B cell (primary cell): ENCODE measurements at regions not wholly inside any gene's neighbourhood (a gene's known extent, or its start where the extent isn't known, plus 50 kb on each side); places are given as distances from the start of the nearest gene placed in this dataset.

Source experiments
- ATAC-seq: fragments of 200-7000 bp; cut with Tn5 transposase; one replicate; pipeline ENCODE4 v1.10.0; 2021; ENCODE audit warnings: low read depth, mild to moderate bottlenecking, moderate number of reproducible peaks, moderate library complexity
- CTCF ChIA-PET: fragments of 350-600 bp; sonication (Branson Sonifier 250); formaldehyde crosslinking; loops from one replicate; lab custom pipeline; 2021; ENCODE audit warnings: antibody characterized with exemption, inconsistent platforms; lab: Charles Lee
- POLR2A ChIA-PET: fragments of 350-600 bp; sonication (Branson Sonifier 250); formaldehyde crosslinking; loops from one replicate; lab custom pipeline; 2021; ENCODE audit warnings: antibody characterized with exemption; lab: Charles Lee
- DNase-seq: peaks from one replicate; pipeline ENCODE4 v3.0.0; 2013
- H2AFZ ChIP-seq: 2 replicates; pipeline ENCODE4 v1.6.1; 2012; ENCODE audit warnings: mild to moderate bottlenecking, low read depth, low read length; ENCODE audit not compliant: insufficient read depth, poor library complexity, severe bottlenecking
- H3K27ac ChIP-seq, 2 donors: 1 replicate in 1 of 2; 2 replicates in 1 of 2; pipeline ENCODE4 v1.5.1; 2012 to 2013; ENCODE audit warnings: low read length in 2 of 2, mild to moderate bottlenecking in 2 of 2, moderate library complexity in 1 of 2
- H3K27me3 ChIP-seq, 4 experiments: fragments of 200-600 bp in 1 of 4; sonication (generic) in 1 of 4; replicated peaks in 1 of 4; 1 replicate in 2 of 4; 2 replicates in 2 of 4; pipeline versions ENCODE4 v1.6.1 to v1.7.0; 2013 to 2016; ENCODE audit warnings: low read length in 3 of 4, mild to moderate bottlenecking in 2 of 4, mixed read lengths in 1 of 4, moderate library complexity in 1 of 4; ENCODE audit not compliant: insufficient read depth in 4 of 4, control insufficient read depth in 3 of 4; ENCODE audit errors: control extremely low read depth in 1 of 4
- H3K36me3 ChIP-seq, 2 experiments: replicated peaks in 1 of 2; 1 replicate in 1 of 2; 2 replicates in 1 of 2; pipeline versions ENCODE4 v1.6.1 to v1.7.1; 2013; ENCODE audit warnings: low read length in 1 of 2; ENCODE audit not compliant: insufficient read depth in 2 of 2, control insufficient read depth in 1 of 2; ENCODE audit errors: control extremely low read depth in 1 of 2, extremely low read depth in 1 of 2
- H3K4me1 ChIP-seq, 2 donors: fragments of 200-600 bp in 1 of 2; sonication (generic) in 1 of 2; 1 replicate in 1 of 2; 2 replicates in 1 of 2; pipeline versions ENCODE4 v1.5.1 to v1.6.1; 2013 to 2017; ENCODE audit warnings: low read length in 2 of 2; ENCODE audit not compliant: control insufficient read depth in 2 of 2, insufficient read depth in 2 of 2
- H3K4me2 ChIP-seq: replicated peaks from 2 replicates; pipeline ENCODE3; 2012; ENCODE audit warnings: mild to moderate bottlenecking, low read depth, low read length; ENCODE audit not compliant: poor library complexity, severe bottlenecking
- H3K4me3 ChIP-seq, 5 experiments: fragments of 200-600 bp in 1 of 5; sonication (generic) in 1 of 5; 1 replicate in 3 of 5; 2 replicates in 2 of 5; pipeline versions ENCODE4 v1.5.1 to v1.7.0; 2011 to 2016; ENCODE audit warnings: low read length in 4 of 5, mild to moderate bottlenecking in 4 of 5, low read depth in 2 of 5, control low read depth in 1 of 5, moderate library complexity in 1 of 5; ENCODE audit not compliant: insufficient read depth in 1 of 5; ENCODE audit errors: control extremely low read depth in 1 of 5, extremely low read depth in 1 of 5
- H3K79me2 ChIP-seq: fragments of 200-600 bp; sonication (generic); one replicate; pipeline ENCODE4 v1.6.0; 2016; ENCODE audit warnings: low read length; ENCODE audit not compliant: control insufficient read depth, insufficient read depth
- H3K9ac ChIP-seq: fragments of 200-600 bp; sonication (generic); 2 replicates; pipeline ENCODE4 v1.6.1; 2017; ENCODE audit warnings: mild to moderate bottlenecking, low read length, moderate library complexity
- H3K9me3 ChIP-seq, 3 donors: one replicate each; pipeline versions ENCODE4 v1.6.1 to v1.7.1; 2013; ENCODE audit warnings: low read length in 2 of 3; ENCODE audit not compliant: control insufficient read depth in 2 of 3, insufficient read depth in 1 of 3; ENCODE audit errors: control extremely low read depth in 1 of 3
- H4K20me1 ChIP-seq: 2 replicates; pipeline ENCODE4 v1.6.0; 2012; ENCODE audit warnings: mild to moderate bottlenecking, low read length; ENCODE audit not compliant: insufficient read depth, control insufficient read depth, poor library complexity, severe bottlenecking
- H3K27ac Mint-ChIP-seq: one replicate; pipeline ENCODE4 v1.8.0; 2021; ENCODE audit warnings: mixed read lengths
- H3K27me3 Mint-ChIP-seq: one replicate; pipeline ENCODE4 v1.8.0; 2021; ENCODE audit warnings: mixed read lengths
- H3K4me1 Mint-ChIP-seq: one replicate; pipeline ENCODE4 v1.8.0; 2021; ENCODE audit warnings: mixed read lengths
- H3K4me3 Mint-ChIP-seq: one replicate; pipeline ENCODE4 v1.8.0; 2021; ENCODE audit warnings: mixed read lengths
- H3K9me3 Mint-ChIP-seq: one replicate; pipeline ENCODE4 v1.8.0; 2022; ENCODE audit warnings: mixed read lengths; ENCODE audit not compliant: insufficient read depth
- CTCF ChIP-seq: fragments of 200-600 bp; IDR thresholded peaks from one replicate; pipeline ENCODE4 v1.8.0; 2022; ENCODE audit warnings: antibody characterized with exemption, mild to moderate bottlenecking
- EZH2 ChIP-seq: IDR thresholded peaks from 2 replicates; pipeline ENCODE4 v1.6.1; 2012; ENCODE audit warnings: borderline replicate concordance, low read depth, mild to moderate bottlenecking, moderate library complexity, low read length; ENCODE audit not compliant: insufficient read depth, poor library complexity, severe bottlenecking
- WGBS: methylation state at CpG from one replicate; pipeline ENCODE4 v1.1.5; 2013; ENCODE audit warnings: missing lambda C conversion rate; ENCODE audit not compliant: insufficient coverage; 5-methylcytosine and 5-hydroxymethylcytosine counted together
- intact Hi-C: fragments of 100-400 bp; cut with micrococcal nuclease; formaldehyde crosslinking; loops from one replicate; pipeline ENCODE4 v1.10.0; 2022

- ATAC-seq (no peak), DNase-seq (no peak)
- no CpG with 5 or more reads among the region's 1 CpG for WGBS
- H3K9me3 ChIP-seq: peaks cover 0 to 16% (median 0%) of the 10 kb centered on the region in 3 donors
- H3K79me2 ChIP-seq: peaks cover 83% of the 10 kb centered on the region
- H3K9ac ChIP-seq: peak overlapping the region; percentile 66
- intact Hi-C loops: loop anchor here (5.0 kb wide), 3 partner anchors 202 to 502 kb away; partner anchors contain the start of genes RAB1A and SPRED2
- peak overlapping the region in 4 of 5 experiments; percentile 51 to 66 (median 62) for H3K4me3 ChIP-seq
- peaks cover 0 to 2% of the 10 kb centered on the region in 2 experiments for H3K36me3 ChIP-seq
- no peak for TF ChIP-seq EZH2
- no peak for TF ChIP-seq CTCF
- Mint-ChIP-seq H3K9me3 (peaks cover 3% of the 10 kb centered on the region), H3K4me3 (peak overlapping the region; percentile 81), H3K27me3 (no peaks in the 10 kb centered on the region), H3K4me1 (peaks cover 87% of the 10 kb centered on the region), H3K27ac (peak overlapping the region; percentile 87)
- peak overlapping the region; percentile 72 for H3K4me2 ChIP-seq
- peak overlapping the region; percentile 27 for H2AFZ ChIP-seq
- peak overlapping the region; percentile 74 to 87 for H3K27ac ChIP-seq
- ChIA-PET POLR2A (no interaction called here), CTCF (interaction anchor here (0.8 to 0.9 kb wide), 2 partner anchors 12 to 112 kb away, joined by 5 to 6 read pairs; no protein-coding TSS in a partner anchor)
- H3K27me3 ChIP-seq: no peaks in the 10 kb centered on the region
- H4K20me1 ChIP-seq: no peaks in the 10 kb centered on the region
- H3K4me1 ChIP-seq: peaks cover 80 to 83% of the 10 kb centered on the region in 2 donors
Observed at GRCh38 chr2:64930258-64930671, 58.9 kb upstream of the SLC1A4 start.
